Naive thymus-derived CD4-positive, alpha-beta T cell (primary cell): ENCODE measurements at regions not wholly inside any gene's neighbourhood (a gene's known extent, or its start where the extent isn't known, plus 50 kb on each side); places are given as distances from the start of the nearest gene placed in this dataset.

ENCODE experiments used
- ATAC-seq: fragments of 150-1000 bp; cut with Tn5 transposase; 2 replicates; pipeline ENCODE4 v1.10.0; 2021; ENCODE audit warnings: mild to moderate bottlenecking, moderate library complexity
- CTCF ChIA-PET: fragments of 350-600 bp; sonication (Branson Sonifier 250); formaldehyde crosslinking; loops from one replicate; lab custom pipeline; 2021; ENCODE audit warnings: antibody characterized with exemption; lab: Charles Lee
- POLR2A ChIA-PET: fragments of 350-600 bp; sonication (Branson Sonifier 250); formaldehyde crosslinking; loops from one replicate; lab custom pipeline; 2021; ENCODE audit warnings: antibody characterized with exemption, inconsistent platforms; lab: Charles Lee
- DNase-seq, 9 donors: peaks; one replicate each; pipeline versions ENCODE4 v3.0.0 to v3.0.0-alpha.2; 2020 to 2022; ENCODE audit warnings: mixed read lengths in 1 of 9
- H3K27ac ChIP-seq: one replicate; pipeline ENCODE4 v1.7.0; 2013; ENCODE audit warnings: mild to moderate bottlenecking, low read depth, low read length, moderate library complexity
- H3K27me3 ChIP-seq, 2 donors: one replicate each; pipeline ENCODE4 v1.7.0; 2013; ENCODE audit warnings: low read length in 2 of 2, mild to moderate bottlenecking in 2 of 2, moderate library complexity in 2 of 2; ENCODE audit not compliant: control insufficient read depth in 2 of 2, insufficient read depth in 2 of 2
- H3K36me3 ChIP-seq, 3 experiments: 1 replicate in 2 of 3; 2 replicates in 1 of 3; pipeline ENCODE4 v1.7.0; 2013; ENCODE audit warnings: low read length in 3 of 3, mild to moderate bottlenecking in 3 of 3, moderate library complexity in 1 of 3; ENCODE audit not compliant: insufficient read depth in 3 of 3, control insufficient read depth in 2 of 3
- H3K4me1 ChIP-seq, 2 donors: one replicate each; pipeline ENCODE4 v1.7.0; 2013; ENCODE audit warnings: low read length in 2 of 2, mild to moderate bottlenecking in 2 of 2, moderate library complexity in 1 of 2; ENCODE audit not compliant: control insufficient read depth in 2 of 2, insufficient read depth in 2 of 2
- H3K4me3 ChIP-seq: 2 replicates; pipeline ENCODE4 v1.7.0; 2013; ENCODE audit warnings: mild to moderate bottlenecking, low read length
- H3K9me3 ChIP-seq, 3 experiments: 1 replicate in 2 of 3; 2 replicates in 1 of 3; pipeline ENCODE4 v1.7.0; 2013; ENCODE audit warnings: low read length in 3 of 3; ENCODE audit not compliant: control insufficient read depth in 2 of 3
- H3K27ac Mint-ChIP-seq, 9 donors: one replicate each; pipeline ENCODE4 v1.8.0; 2020 to 2022; ENCODE audit warnings: mixed read lengths in 9 of 9, mild to moderate bottlenecking in 8 of 9, moderate library complexity in 5 of 9, inconsistent platforms in 2 of 9
- H3K27me3 Mint-ChIP-seq, 5 donors: one replicate each; pipeline ENCODE4 v1.8.0; 2021 to 2022; ENCODE audit warnings: mixed read lengths in 5 of 5, mild to moderate bottlenecking in 1 of 5
- H3K36me3 Mint-ChIP-seq, 5 donors: one replicate each; pipeline ENCODE4 v1.8.0; 2020 to 2022; ENCODE audit warnings: mixed read lengths in 5 of 5, mild to moderate bottlenecking in 3 of 5, inconsistent platforms in 1 of 5
- H3K4me1 Mint-ChIP-seq, 7 donors: one replicate each; pipeline ENCODE4 v1.8.0; 2020 to 2022; ENCODE audit warnings: mixed read lengths in 7 of 7, mild to moderate bottlenecking in 3 of 7, inconsistent platforms in 1 of 7
- H3K4me3 Mint-ChIP-seq, 10 donors: one replicate each; pipeline ENCODE4 v1.8.0; 2020 to 2022; ENCODE audit warnings: mild to moderate bottlenecking in 10 of 10, mixed read lengths in 10 of 10, moderate library complexity in 6 of 10, inconsistent platforms in 2 of 10
- H3K9me3 Mint-ChIP-seq, 11 donors: one replicate each; pipeline ENCODE4 v1.8.0; 2020 to 2022; ENCODE audit warnings: mixed read lengths in 11 of 11, mild to moderate bottlenecking in 4 of 11, inconsistent platforms in 1 of 11, moderate library complexity in 1 of 11
- intact Hi-C, 2 donors: fragments of 100-400 bp; cut with micrococcal nuclease; formaldehyde crosslinking; loops; one replicate each; pipeline ENCODE4 v1.15.1; 2023

DNA sequence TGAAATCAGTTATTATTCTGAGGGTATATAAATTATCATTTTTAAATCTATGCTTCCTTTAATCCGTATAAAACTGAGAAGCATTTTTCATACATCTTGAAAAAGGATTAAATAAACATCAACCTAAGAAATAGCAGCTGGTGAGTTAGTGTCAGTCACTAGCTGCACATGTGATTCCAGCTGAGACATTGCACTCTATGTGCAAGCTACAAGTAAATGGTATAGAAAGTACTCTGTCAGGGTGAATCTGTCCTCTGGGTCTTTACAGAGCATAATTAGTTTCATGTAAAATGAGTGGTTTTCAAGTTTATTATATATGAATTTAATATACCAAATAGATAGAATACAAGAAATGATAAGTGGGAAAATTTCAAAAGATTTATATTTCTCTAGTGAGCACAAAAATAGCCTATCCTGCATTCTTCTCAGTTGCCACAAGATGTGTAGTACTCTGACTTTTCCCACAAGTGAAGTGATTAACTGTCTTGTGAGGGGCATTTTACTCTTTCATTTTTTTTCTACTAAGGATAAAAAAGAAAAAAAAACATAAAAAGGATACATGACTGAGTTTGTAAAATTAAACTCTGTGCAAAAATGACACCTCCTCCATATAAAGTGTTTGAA lies 1372.1 kb downstream of the PCDH9 start:
- Histone ChIP-seq H3K9me3 (no peaks in the 10 kb centered on the region), H3K4me1 (no peaks in the 10 kb centered on the region), H3K4me3 (no peak overlapping the region), H3K27me3 (no peaks in the 10 kb centered on the region), H3K27ac (no peak overlapping the region), H3K36me3 (no peaks in the 10 kb centered on the region)
- H3K27me3 Mint-ChIP-seq, result no peaks in the 10 kb centered on the region
- no peaks in the 10 kb centered on the region for H3K4me1 Mint-ChIP-seq
- ATAC-seq (no peak), DNase-seq (no peak)
- no peaks in the 10 kb centered on the region for H3K36me3 Mint-ChIP-seq
- peaks cover 0 to 22% (median 0%) of the 10 kb centered on the region in 11 donors for H3K9me3 Mint-ChIP-seq
- POLR2A ChIA-PET, result no interaction called here
- CTCF ChIA-PET, result no interaction called here
- no peak overlapping the region for H3K27ac Mint-ChIP-seq
- no peak overlapping the region for H3K4me3 Mint-ChIP-seq
- intact Hi-C loops, result no loop called here

GRCh38 chr13:65856431-65856830 lies 1373.7 kb downstream of the PCDH9 start:
- H3K4me3 Mint-ChIP-seq, result no peak overlapping the region
- no peaks in the 10 kb centered on the region for H3K36me3 Mint-ChIP-seq
- H3K27me3 ChIP-seq, result no peaks in the 10 kb centered on the region
- H3K9me3 ChIP-seq, result no peaks in the 10 kb centered on the region
- H3K4me1 Mint-ChIP-seq, result no peaks in the 10 kb centered on the region
- H3K27ac Mint-ChIP-seq, result no peak overlapping the region
- DNase-seq (no peak), ATAC-seq (no peak)
- H3K4me3 ChIP-seq, result no peak overlapping the region
- no peaks in the 10 kb centered on the region for H3K36me3 ChIP-seq
- POLR2A ChIA-PET, result no interaction called here
- intact Hi-C loops, result no loop called here
- peaks cover 0 to 22% (median 0%) of the 10 kb centered on the region in 11 donors for H3K9me3 Mint-ChIP-seq
- H3K27ac ChIP-seq, result no peak overlapping the region
- H3K4me1 ChIP-seq, result no peaks in the 10 kb centered on the region
- CTCF ChIA-PET, result no interaction called here
- H3K27me3 Mint-ChIP-seq, result no peaks in the 10 kb centered on the region

- peaks cover 0 to 15% (median 0%) of the 10 kb centered on the region in 11 donors for H3K9me3 Mint-ChIP-seq
- no peak for DNase-seq
- H3K4me3 Mint-ChIP-seq, result no peak overlapping the region
- no peaks in the 10 kb centered on the region for H3K36me3 Mint-ChIP-seq
- no peak overlapping the region for H3K4me3 ChIP-seq
- no peaks in the 10 kb centered on the region for H3K27me3 ChIP-seq
- no peaks in the 10 kb centered on the region for H3K4me1 ChIP-seq
- H3K27ac ChIP-seq, result no peak overlapping the region
- H3K27ac Mint-ChIP-seq, result no peak overlapping the region
- no peak for ATAC-seq
- ChIA-PET CTCF (no interaction called here), POLR2A (no interaction called here)
- no peaks in the 10 kb centered on the region for H3K27me3 Mint-ChIP-seq
- no peaks in the 10 kb centered on the region for H3K9me3 ChIP-seq
- H3K4me1 Mint-ChIP-seq, result no peaks in the 10 kb centered on the region
- H3K36me3 ChIP-seq, result no peaks in the 10 kb centered on the region
- intact Hi-C loops, result no loop called here
These were observed 1374.8 kb downstream of the PCDH9 start for GRCh38 chr13:65855242-65855805.

DNA sequence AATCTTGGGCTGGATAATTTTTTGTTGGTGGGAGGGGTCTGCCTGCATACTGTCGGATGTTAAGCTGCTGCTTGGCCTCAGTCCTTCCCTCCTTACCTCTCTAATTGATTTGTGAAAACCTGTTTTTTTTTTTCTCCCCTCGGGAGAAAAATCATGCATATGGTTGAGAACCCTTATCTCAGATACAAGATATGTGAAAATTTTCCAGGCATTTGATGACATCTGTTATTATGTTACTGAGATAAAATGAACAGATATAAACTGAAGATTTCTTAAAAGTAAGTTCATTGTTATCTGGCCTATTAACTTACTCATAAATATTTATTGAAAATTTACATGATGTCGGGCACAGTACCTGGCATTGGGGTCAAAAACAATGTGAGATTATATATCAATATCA lies 1375.7 kb downstream of the PCDH9 start:
- no peak for DNase-seq
- no peak for ATAC-seq
- no peaks in the 10 kb centered on the region for H3K4me1 ChIP-seq
- H3K9me3 ChIP-seq, result no peaks in the 10 kb centered on the region
- no peak overlapping the region for H3K4me3 Mint-ChIP-seq
- no peaks in the 10 kb centered on the region for H3K4me1 Mint-ChIP-seq
- intact Hi-C loops, result no loop called here
- CTCF ChIA-PET, result no interaction called here
- POLR2A ChIA-PET, result no interaction called here
- H3K27ac ChIP-seq, result no peak overlapping the region
- H3K4me3 ChIP-seq, result no peak overlapping the region
- H3K27me3 ChIP-seq, result no peaks in the 10 kb centered on the region
- H3K36me3 Mint-ChIP-seq, result no peaks in the 10 kb centered on the region
- peaks cover 0 to 12% (median 0%) of the 10 kb centered on the region in 11 donors for H3K9me3 Mint-ChIP-seq
- no peak overlapping the region for H3K27ac Mint-ChIP-seq
- H3K27me3 Mint-ChIP-seq, result no peaks in the 10 kb centered on the region
- H3K36me3 ChIP-seq, result no peaks in the 10 kb centered on the region

GRCh38 chr13:65844266-65844841 lies 1385.8 kb downstream of the PCDH9 start:
- DNase-seq, result no peak
- no peaks in the 10 kb centered on the region for H3K27me3 Mint-ChIP-seq

DNA sequence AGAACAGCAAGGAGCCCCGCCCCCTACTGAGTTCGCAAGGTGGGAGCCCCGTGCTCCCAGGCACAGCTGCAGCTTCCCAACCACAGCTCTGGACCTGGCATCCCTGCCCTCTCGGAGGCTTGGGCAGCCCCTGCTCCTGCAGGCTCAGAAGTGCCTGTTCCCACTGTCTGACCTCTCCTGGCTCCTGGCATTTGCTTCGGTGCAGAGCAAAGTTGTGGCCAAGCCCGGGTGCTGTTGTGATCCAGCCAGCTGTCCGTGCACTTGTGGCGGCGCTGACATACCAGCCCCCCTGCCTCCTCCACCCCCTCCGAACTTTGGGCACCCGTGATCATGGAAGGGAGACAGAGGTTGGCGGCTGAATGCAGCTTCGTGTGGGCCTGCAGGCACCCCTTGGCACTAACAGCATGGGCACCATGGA lies 1386.8 kb downstream of the PCDH9 start:
- Mint-ChIP-seq H3K27me3 (no peaks in the 10 kb centered on the region), H3K4me3 (no peak overlapping the region), H3K9me3 (peaks cover 0 to 18% (median 5%) of the 10 kb centered on the region in 11 donors), H3K4me1 (peaks cover 0 to 2% (median 0%) of the 10 kb centered on the region in 7 donors), H3K36me3 (no peaks in the 10 kb centered on the region), H3K27ac (no peak overlapping the region)
- ChIA-PET POLR2A (no interaction called here), CTCF (no interaction called here)
- Histone ChIP-seq H3K4me1 (no peaks in the 10 kb centered on the region), H3K27me3 (no peaks in the 10 kb centered on the region), H3K27ac (no peak overlapping the region), H3K9me3 (peaks cover 0 to 3% (median 3%) of the 10 kb centered on the region in 3 experiments), H3K36me3 (no peaks in the 10 kb centered on the region), H3K4me3 (no peak overlapping the region)
- intact Hi-C loops, result no loop called here
- ATAC-seq (no peak), DNase-seq (no peak)

More at GRCh38 chr13:65844266-65844841, 1385.8 kb downstream of the PCDH9 start:
- Mint-ChIP-seq H3K27ac (no peak overlapping the region), H3K9me3 (peaks cover 0 to 16% (median 5%) of the 10 kb centered on the region in 11 donors), H3K36me3 (no peaks in the 10 kb centered on the region), H3K4me3 (no peak overlapping the region), H3K4me1 (peaks cover 0 to 2% (median 0%) of the 10 kb centered on the region in 7 donors)
- Histone ChIP-seq H3K9me3 (peaks cover 0 to 3% (median 0%) of the 10 kb centered on the region in 3 experiments), H3K4me3 (no peak overlapping the region), H3K27me3 (no peaks in the 10 kb centered on the region), H3K27ac (no peak overlapping the region), H3K4me1 (no peaks in the 10 kb centered on the region), H3K36me3 (no peaks in the 10 kb centered on the region)
- POLR2A ChIA-PET, result no interaction called here
- no peak for ATAC-seq
- CTCF ChIA-PET, result no interaction called here
- intact Hi-C loops, result no loop called here

DNA sequence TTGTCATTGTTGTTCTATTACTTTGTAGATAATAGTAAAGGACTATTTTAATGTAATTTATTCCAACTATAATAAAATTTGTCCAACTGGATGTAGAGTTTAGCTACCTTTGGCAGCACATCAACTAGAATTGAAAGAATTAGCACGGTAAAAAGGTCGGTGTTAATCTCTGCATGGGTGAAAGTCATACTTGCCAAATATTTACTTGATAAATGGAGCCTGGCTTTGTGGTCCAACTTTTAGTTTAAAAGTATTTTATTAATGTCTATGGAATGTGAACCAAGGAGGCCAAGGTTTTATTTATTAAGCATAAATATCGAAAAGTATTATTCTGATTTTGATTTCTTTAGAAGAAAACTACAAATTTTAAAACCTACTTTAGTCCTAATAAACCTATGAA lies 1389.0 kb downstream of the PCDH9 start:
- H3K36me3 Mint-ChIP-seq, result no peaks in the 10 kb centered on the region
- H3K4me3 ChIP-seq, result no peak overlapping the region
- H3K4me1 Mint-ChIP-seq, result no peaks in the 10 kb centered on the region
- CTCF ChIA-PET, result no interaction called here
- POLR2A ChIA-PET, result no interaction called here
- H3K4me1 ChIP-seq, result no peaks in the 10 kb centered on the region
- H3K4me3 Mint-ChIP-seq, result no peak overlapping the region
- H3K36me3 ChIP-seq, result no peaks in the 10 kb centered on the region
- H3K27me3 Mint-ChIP-seq, result no peaks in the 10 kb centered on the region
- peaks cover 0 to 17% (median 5%) of the 10 kb centered on the region in 11 donors for H3K9me3 Mint-ChIP-seq
- H3K9me3 ChIP-seq, result peaks cover 0 to 3% (median 3%) of the 10 kb centered on the region in 3 experiments
- ATAC-seq (no peak), DNase-seq (no peak)
- intact Hi-C loops, result no loop called here
- no peak overlapping the region for H3K27ac ChIP-seq
- H3K27me3 ChIP-seq, result no peaks in the 10 kb centered on the region
- H3K27ac Mint-ChIP-seq, result no peak overlapping the region
